HL-60 (cell line): ENCODE measurements at regions not wholly inside any gene's neighbourhood (a gene's known extent, or its start where the extent isn't known, plus 50 kb on each side); places are given as distances from the start of the nearest gene placed in this dataset.

Experiments used
- CTCF ChIP-seq: IDR thresholded peaks from one replicate; pipeline ENCODE4 v1.5.1; 2011; ENCODE audit warnings: low read length, control low read depth, inconsistent platforms; ENCODE audit not compliant: insufficient read depth
- GABPA ChIP-seq: IDR thresholded peaks from 2 replicates; pipeline ENCODE4 v1.6.1; 2012; ENCODE audit warnings: low read depth
- REST ChIP-seq: IDR thresholded peaks from 2 replicates; pipeline ENCODE4 v1.6.1; 2012; ENCODE audit warnings: low read depth; ENCODE audit not compliant: insufficient replicate concordance

GRCh38 chr10:44573821-44574220 lies 188.9 kb upstream of the CXCL12 start:
- TF ChIP-seq CTCF: no peak
- TF ChIP-seq GABPA: no peak
- no peak for TF ChIP-seq REST
